HG03342 (cell line): ENCODE measurements at regions not wholly inside any gene's neighbourhood (a gene's known extent, or its start where the extent isn't known, plus 50 kb on each side); places are given as distances from the start of the nearest gene placed in this dataset.
"Not testable (repeated sequence)": the region's sequence is repeated elsewhere in the genome, so short reads cannot be mapped to it uniquely, and the experiment has no call there.

Experiments used
- ATAC-seq: cut with Tn5 transposase; IDR thresholded peaks from one replicate; pipeline ENCODE4 v1.9.1; 2021; ENCODE audit warnings: mild to moderate bottlenecking, moderate library complexity; ENCODE audit not compliant: unreplicated experiment

DNA sequence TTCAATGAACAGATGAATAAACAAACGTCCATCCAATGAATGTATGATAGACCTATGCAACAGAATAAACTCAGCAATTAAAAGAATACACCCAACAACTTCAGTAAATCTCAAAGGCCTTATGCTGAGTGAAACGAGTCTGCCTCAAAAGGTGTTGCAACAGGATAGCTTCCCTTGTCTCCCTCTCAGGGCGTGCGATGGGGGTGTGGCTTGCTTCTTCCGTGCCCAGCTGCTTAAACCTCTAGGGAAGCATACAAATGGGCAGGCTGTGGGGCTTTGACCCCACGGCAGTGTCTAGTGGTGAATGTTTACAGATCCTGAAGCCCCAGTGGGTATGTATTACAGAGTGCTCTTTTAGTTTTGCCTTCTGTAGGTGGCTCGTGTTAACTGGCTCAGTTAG, 87.0 kb upstream of the CCL21 start:
- no peak for ATAC-seq

- ATAC-seq = no peak
Observed at GRCh38 chr9:34793428-34793827, 83.5 kb upstream of the CCL21 start.

DNA sequence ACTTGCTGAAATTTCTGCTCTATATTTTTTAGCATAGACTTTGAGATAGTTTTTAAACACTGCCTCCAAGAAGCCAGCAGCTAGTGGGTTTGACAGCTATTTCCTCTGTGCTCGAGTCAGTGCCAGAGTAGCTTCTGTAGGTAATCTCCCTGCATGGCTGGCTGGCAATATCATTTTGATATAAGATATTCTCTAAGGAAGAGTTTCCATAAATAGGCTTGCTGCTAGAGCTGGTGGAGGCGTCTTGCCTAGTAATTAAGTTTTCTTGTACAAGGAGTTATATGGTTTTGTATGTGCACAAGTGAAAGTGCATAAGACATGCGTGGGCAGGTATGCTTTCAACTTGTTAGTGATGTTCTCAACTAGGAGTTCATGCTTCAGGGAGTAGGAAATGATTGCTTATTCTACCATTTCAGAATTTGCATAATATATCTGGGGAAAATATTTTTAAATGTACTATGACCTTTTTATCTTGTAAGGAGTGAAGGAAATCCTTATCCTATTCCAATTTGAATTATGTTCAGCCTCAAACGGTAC, 74.1 kb upstream of the CCL21 start:
- peak; percentile 55 for ATAC-seq

- no peak for ATAC-seq
Observed at GRCh38 chr9:34782372-34782771, 72.4 kb upstream of the CCL21 start.

DNA sequence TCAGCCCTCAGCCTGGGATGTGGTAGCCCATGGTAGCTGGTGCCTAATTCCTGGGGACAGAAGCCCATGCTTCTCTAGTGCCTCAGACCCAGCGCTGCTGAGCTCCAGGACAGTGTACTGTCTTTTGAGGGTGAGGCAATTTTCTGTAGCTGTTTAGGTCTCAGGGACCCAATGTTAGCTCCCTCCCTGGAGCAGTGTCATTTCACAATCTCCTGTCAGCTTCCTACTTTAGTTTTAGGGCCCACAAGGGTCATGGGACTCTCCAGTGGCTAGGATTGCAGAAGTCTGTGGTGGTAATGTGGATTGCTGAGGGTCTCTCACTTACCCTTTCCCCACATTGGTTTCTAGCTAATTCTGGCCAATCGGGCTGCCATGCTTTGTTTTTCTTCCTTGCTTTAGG, 67.7 kb upstream of the CCL21 start:
- no peak for ATAC-seq

GRCh38 chr9:34773955-34774354, 64.0 kb upstream of the CCL21 start:
- ATAC-seq = no peak

DNA sequence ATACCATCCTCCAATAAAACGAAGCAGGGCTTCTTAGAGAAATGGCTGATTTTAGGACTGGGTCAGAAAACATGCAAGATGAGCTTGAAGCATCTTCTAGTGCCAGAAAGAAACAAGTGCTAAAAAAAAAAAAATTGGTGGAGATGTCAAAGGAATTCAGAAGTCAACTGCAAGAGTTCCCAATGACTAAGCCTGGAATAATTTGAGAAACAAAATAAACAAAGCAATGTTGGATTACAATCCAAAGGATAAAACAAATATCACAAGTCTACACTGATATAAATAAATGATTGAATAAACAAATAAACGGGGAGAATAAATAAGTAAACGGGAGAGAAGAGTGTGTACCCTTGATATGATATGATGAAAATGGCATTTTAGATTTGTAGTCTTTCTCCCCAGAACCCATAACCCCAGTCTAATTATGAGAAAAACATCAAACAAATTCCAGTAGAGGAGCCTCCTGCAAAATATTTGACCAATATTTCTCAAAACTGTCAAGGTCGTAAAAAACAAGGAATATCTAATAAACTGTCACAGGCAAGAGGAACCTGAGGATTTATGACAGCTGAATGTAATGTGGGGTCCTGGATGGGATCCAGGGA, 63.5 kb upstream of the CCL21 start:
- ATAC-seq = no peak

- no peak for ATAC-seq
Observed at GRCh38 chr9:34771007-34771406, 61.1 kb upstream of the CCL21 start.

GRCh38 chr9:34767087-34767486, 57.2 kb upstream of the CCL21 start:
- not testable (repeated sequence) for ATAC-seq

GRCh38 chr9:34760196-34761040, 50.5 kb upstream of the CCL21 start:
- ATAC-seq = not testable (repeated sequence)
